ENCODE measurements at regions not wholly inside any gene's neighbourhood (a gene's known extent, or its start where the extent isn't known, plus 50 kb on each side); places are given as distances from the start of the nearest gene placed in this dataset.
"Not testable (repeated sequence)": the region's sequence is repeated elsewhere in the genome, so short reads cannot be mapped to it uniquely, and the experiment has no call there.

DNA sequence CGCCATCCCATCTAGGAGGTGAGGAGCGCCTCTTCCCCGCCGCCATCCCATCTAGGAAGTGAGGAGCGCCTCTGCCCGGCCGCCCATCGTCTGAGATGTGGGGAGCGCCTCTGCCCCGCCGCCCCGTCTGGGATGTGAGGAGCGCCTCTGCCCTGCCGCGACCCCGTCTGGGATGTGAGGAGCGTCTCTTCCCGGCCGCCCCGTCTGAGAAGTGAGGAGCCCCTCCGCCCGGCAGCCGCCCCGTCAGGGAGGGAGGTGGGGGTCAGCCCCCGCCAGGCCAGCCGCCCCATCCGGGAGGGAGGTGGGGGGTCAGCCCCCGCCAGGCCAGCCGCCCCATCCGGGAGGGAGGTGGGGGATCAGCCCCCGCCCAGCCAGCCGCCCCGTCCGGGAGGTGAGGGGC lies 212.2 kb downstream of the RRAGC start:
- TF ChIP-seq CTCF, POLR2A (IDR thresholded peaks at IDR 0.05): not testable (repeated sequence)

Data from adrenal gland (tissue), 5 donors.